HG02885 (cell line): ENCODE measurements at regions not wholly inside any gene's neighbourhood (a gene's known extent, or its start where the extent isn't known, plus 50 kb on each side); places are given as distances from the start of the nearest gene placed in this dataset.

Experiments
- ATAC-seq: cut with Tn5 transposase; IDR thresholded peaks from one replicate; pipeline ENCODE4 v1.9.1; 2021; ENCODE audit warnings: mild to moderate bottlenecking; ENCODE audit not compliant: unreplicated experiment, poor library complexity

DNA sequence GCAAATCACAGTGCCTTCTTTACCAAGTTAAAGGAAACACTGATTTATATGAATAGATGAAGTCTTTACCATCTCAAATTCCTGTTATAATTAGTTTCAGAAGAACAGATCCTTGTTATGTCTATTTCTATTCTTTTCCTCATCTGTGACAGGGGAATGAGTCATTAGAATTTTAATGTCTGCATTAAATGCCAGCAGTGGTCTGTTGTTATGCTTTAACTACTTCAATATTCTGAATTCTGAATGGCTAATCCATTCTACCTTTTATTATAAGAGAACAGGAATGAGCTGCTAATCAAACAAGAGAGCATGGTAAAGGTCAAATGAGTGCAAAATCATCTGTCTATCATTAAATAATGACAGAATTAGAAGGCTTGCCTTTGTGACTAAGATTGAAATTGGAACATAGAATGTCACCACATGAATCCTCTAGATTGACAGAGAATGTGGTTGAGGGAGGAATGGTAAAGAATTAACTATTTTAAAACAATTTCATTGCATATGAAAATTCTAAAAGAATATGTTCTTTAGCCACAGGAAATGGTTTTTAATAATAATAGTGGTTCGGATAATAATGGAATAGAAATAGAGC is 935.5 kb downstream of the ADGRL3 start:
- ATAC-seq, result no peak

DNA sequence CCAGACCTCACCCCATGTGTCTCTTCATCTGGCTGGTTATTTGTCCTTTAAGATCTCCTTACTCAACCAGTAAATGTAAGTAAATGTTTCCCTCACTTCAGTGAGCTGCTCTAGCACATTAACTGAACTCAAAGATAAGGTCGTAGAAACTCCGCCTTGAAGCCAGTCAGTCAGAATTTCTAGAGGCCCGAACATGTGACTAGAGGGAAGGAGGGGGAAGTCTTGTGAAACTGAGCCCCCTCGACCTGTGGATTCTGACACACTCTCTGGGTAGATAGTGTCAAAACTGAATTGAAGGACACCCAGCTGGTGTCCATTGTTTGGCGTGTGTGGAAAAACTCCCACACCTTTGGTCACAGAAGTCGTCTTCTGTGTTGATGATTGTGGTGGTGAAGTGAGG is 933.9 kb downstream of the ADGRL3 start:
- no peak for ATAC-seq

DNA sequence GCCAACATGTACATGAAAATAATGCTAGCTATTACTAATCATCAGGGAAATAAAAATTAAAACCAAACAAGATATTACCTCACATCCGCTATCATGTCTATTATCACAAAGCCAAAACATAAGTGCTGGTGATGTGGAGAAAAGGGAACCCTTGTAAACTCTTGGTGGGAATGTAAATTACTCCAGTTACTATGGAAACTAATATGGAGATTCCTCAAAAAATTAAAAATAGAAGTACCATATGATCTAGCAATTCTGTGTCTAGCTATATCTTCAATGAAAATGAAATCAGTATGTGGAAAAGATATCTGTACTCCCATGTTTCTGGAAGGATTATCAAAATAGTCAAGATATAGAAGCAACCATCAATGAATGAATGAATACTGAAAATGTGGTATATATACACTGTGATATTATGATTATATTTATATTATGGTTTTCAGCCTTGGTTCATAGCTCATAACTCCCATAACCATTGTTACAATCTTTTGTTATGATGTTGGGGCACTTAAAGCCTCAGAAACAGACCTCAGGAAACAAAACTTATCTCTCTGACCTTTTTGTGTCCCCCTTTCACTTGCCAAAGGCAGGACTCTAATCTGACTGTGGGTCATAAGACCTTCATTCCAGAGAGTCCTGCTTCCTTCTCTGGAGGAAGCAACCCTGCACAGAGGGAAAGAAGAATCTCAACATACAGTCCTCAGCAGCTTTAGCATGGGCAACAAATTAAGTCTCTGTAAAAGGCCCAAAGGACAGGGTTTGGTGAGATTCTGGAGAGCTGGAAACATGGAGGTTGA is 933.2 kb downstream of the ADGRL3 start:
- no peak for ATAC-seq

DNA sequence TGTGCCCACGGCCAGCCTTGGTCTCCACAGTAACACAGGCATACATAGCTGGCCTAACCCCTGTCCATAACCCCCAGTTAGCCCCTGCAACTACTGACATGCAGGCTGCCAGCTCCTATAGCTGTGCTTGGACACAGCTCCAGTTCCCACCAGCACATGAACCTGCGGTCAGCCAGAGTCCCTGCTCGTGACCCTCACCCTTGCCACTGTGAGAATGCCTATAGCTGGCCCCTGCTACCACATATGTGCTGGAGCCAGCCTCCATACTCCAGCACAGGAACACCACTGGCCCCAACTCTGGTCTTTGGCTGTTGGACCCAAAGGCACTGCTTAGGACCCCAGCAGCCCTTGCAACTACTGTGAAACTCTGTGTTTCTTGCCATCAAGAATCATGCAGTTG is 930.9 kb downstream of the ADGRL3 start:
- ATAC-seq, result no peak

DNA sequence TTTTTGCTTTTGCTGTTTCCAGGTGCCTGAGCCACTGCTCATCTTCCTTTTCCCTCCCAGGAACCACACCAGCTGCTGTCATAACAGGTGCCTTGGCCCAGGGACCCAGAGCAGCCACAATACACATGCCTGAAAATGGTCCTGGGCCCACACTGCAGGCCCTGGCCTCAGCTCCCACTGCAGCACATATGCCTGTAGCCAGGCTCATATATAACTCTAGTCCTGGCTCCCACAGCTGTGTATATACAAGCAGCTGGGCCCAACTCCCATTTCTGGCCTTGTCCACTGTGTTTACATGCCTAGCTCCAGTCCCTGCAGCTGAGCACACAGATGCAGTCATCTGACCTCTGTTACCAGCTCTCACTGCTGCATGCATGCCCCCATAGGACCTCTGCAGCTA is 930.5 kb downstream of the ADGRL3 start:
- ATAC-seq, result no peak

DNA sequence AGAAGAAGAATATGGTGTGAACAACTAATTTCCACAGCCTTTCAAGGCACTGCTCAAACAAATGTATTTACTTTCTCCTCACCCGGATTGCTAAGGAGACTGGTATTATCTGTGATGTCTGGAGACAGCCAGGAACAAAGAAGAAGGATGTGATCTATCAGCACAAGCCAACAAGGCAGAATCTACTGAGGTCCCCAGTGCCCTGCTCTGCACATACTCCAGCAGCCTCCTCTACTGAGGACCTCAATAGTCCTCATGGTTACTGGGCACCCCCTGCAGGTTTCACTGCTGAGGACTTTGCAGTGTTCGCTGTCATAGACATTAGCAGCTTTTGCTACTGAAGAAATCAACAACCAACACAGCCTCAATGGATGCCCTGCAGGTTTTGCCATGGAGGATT is 930.1 kb downstream of the ADGRL3 start:
- no peak for ATAC-seq
